CD4-positive, CD25-positive, alpha-beta regulatory T cell (primary cell): ENCODE measurements at regions not wholly inside any gene's neighbourhood (a gene's known extent, or its start where the extent isn't known, plus 50 kb on each side); places are given as distances from the start of the nearest gene placed in this dataset.

Experiments used
- ATAC-seq, 2 donors: fragments of 150-1000 bp; cut with Tn5 transposase; one replicate each; pipeline ENCODE4 v1.10.0; 2021; ENCODE audit warnings: low read depth in 2 of 2, moderate number of reproducible peaks in 2 of 2, moderate library complexity in 1 of 2
- DNase-seq, 3 donors: peaks; one replicate each; pipeline versions ENCODE4 v3.0.0 to v3.0.0-alpha.2; 2012 to 2022; ENCODE audit warnings: mixed read lengths in 1 of 3
- H3K27ac ChIP-seq: one replicate; pipeline ENCODE4 v1.7.0; 2013; ENCODE audit warnings: mild to moderate bottlenecking, low read length; ENCODE audit not compliant: insufficient read depth, poor library complexity, severe bottlenecking
- H3K27me3 ChIP-seq: one replicate; pipeline ENCODE4 v1.7.0; 2013; ENCODE audit warnings: low read length; ENCODE audit not compliant: control insufficient read depth, insufficient read depth
- H3K36me3 ChIP-seq: one replicate; pipeline ENCODE4 v1.7.0; 2013; ENCODE audit warnings: mild to moderate bottlenecking, low read length, moderate library complexity; ENCODE audit not compliant: control insufficient read depth, insufficient read depth
- H3K4me1 ChIP-seq: 2 replicates; pipeline ENCODE4 v1.7.0; 2013; ENCODE audit warnings: mild to moderate bottlenecking, low read length; ENCODE audit not compliant: insufficient read depth, control insufficient read depth, poor library complexity, severe bottlenecking
- H3K4me3 ChIP-seq: one replicate; pipeline ENCODE4 v1.7.0; 2013; ENCODE audit warnings: low read depth, mild to moderate bottlenecking, low read length, moderate library complexity
- H3K9me3 ChIP-seq, 2 experiments: 1 replicate in 1 of 2; 2 replicates in 1 of 2; pipeline ENCODE4 v1.7.0; 2013; ENCODE audit warnings: low read length in 2 of 2, mild to moderate bottlenecking in 1 of 2, moderate library complexity in 1 of 2; ENCODE audit not compliant: control insufficient read depth in 2 of 2
- H3K27ac Mint-ChIP-seq, 3 donors: one replicate each; pipeline ENCODE4 v1.8.0; 2020 to 2022; ENCODE audit warnings: mild to moderate bottlenecking in 3 of 3, mixed read lengths in 3 of 3, moderate library complexity in 2 of 3
- H3K27me3 Mint-ChIP-seq: one replicate; pipeline ENCODE4 v1.8.0; 2022; ENCODE audit warnings: mild to moderate bottlenecking, mixed read lengths
- H3K36me3 Mint-ChIP-seq: one replicate; pipeline ENCODE4 v1.8.0; 2020; ENCODE audit warnings: mixed read lengths
- H3K4me1 Mint-ChIP-seq, 4 donors: one replicate each; pipeline ENCODE4 v1.8.0; 2020 to 2022; ENCODE audit warnings: mixed read lengths in 4 of 4, mild to moderate bottlenecking in 1 of 4
- H3K4me3 Mint-ChIP-seq, 4 donors: one replicate each; pipeline ENCODE4 v1.8.0; 2020 to 2022; ENCODE audit warnings: mild to moderate bottlenecking in 4 of 4, mixed read lengths in 4 of 4, moderate library complexity in 3 of 4
- H3K9me3 Mint-ChIP-seq, 7 donors: one replicate each; pipeline ENCODE4 v1.8.0; 2020 to 2022; ENCODE audit warnings: mixed read lengths in 7 of 7, mild to moderate bottlenecking in 3 of 7, moderate library complexity in 2 of 7

- no peak overlapping the region for H3K27ac ChIP-seq
- Mint-ChIP-seq H3K9me3 (peaks cover 0 to 2% (median 0%) of the 10 kb centered on the region in 7 donors), H3K27me3 (peaks cover 6% of the 10 kb centered on the region), H3K36me3 (peaks cover 6% of the 10 kb centered on the region), H3K4me1 (peaks cover 0 to 10% (median 1%) of the 10 kb centered on the region in 4 donors), H3K4me3 (no peak overlapping the region), H3K27ac (no peak overlapping the region)
- no peak overlapping the region for H3K4me3 ChIP-seq
- DNase-seq (no peak), ATAC-seq (no peak)
- H3K9me3 ChIP-seq = no peaks in the 10 kb centered on the region
- no peaks in the 10 kb centered on the region for H3K27me3 ChIP-seq
- peaks cover 3% of the 10 kb centered on the region for H3K4me1 ChIP-seq
- no peaks in the 10 kb centered on the region for H3K36me3 ChIP-seq
Observed at GRCh38 chr14:98867146-98867545, 404.9 kb downstream of the BCL11B start.

GRCh38 chr14:98867726-98868125 is 404.3 kb downstream of the BCL11B start:
- H3K4me3 Mint-ChIP-seq = no peak overlapping the region
- Histone ChIP-seq H3K27ac (no peak overlapping the region), H3K9me3 (no peaks in the 10 kb centered on the region), H3K4me3 (no peak overlapping the region), H3K4me1 (peaks cover 3% of the 10 kb centered on the region), H3K27me3 (no peaks in the 10 kb centered on the region), H3K36me3 (no peaks in the 10 kb centered on the region)
- ATAC-seq (no peak), DNase-seq (no peak)
- peaks cover 0 to 2% (median 0%) of the 10 kb centered on the region in 7 donors for H3K9me3 Mint-ChIP-seq
- H3K27ac Mint-ChIP-seq = no peak overlapping the region
- peaks cover 0 to 10% (median under 1%) of the 10 kb centered on the region in 4 donors for H3K4me1 Mint-ChIP-seq
- peaks cover 6% of the 10 kb centered on the region for H3K36me3 Mint-ChIP-seq
- H3K27me3 Mint-ChIP-seq = peaks cover 6% of the 10 kb centered on the region

DNA sequence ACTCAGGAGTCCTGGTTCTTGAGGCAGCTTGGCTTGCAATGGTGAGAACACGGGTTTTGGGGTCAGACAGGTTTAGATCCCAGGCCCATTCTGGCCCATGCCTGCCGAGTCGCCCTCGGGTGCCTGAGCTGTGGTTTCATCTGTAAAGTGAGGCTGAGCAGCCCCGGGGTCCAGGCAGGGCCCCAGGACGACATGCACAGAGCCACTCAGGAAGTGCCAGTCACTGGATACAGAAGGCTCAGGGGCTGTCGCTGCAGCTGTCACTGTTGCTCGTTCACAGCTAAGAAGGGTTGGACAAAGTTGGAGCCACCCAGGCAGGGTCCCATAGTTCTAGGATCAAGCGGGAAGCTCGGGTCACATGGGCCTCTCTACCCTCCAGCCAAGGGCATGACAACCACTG is 403.1 kb downstream of the BCL11B start:
- ATAC-seq (no peak), DNase-seq (no peak)
- H3K36me3 Mint-ChIP-seq = peaks cover 11% of the 10 kb centered on the region
- peaks cover 0 to 2% (median 0%) of the 10 kb centered on the region in 7 donors for H3K9me3 Mint-ChIP-seq
- H3K4me3 Mint-ChIP-seq = no peak overlapping the region
- peaks cover 0 to 10% (median under 1%) of the 10 kb centered on the region in 4 donors for H3K4me1 Mint-ChIP-seq
- no peak overlapping the region for H3K27ac Mint-ChIP-seq
- Histone ChIP-seq H3K4me3 (no peak overlapping the region), H3K9me3 (no peaks in the 10 kb centered on the region), H3K4me1 (peaks cover 3% of the 10 kb centered on the region), H3K36me3 (no peaks in the 10 kb centered on the region), H3K27ac (no peak overlapping the region), H3K27me3 (no peaks in the 10 kb centered on the region)
- H3K27me3 Mint-ChIP-seq = peaks cover 4% of the 10 kb centered on the region

GRCh38 chr14:98871796-98872195 is 400.2 kb downstream of the BCL11B start:
- Mint-ChIP-seq H3K9me3 (peaks cover 0 to 5% (median 0%) of the 10 kb centered on the region in 7 donors), H3K36me3 (peaks cover 11% of the 10 kb centered on the region), H3K27me3 (no peaks in the 10 kb centered on the region), H3K4me3 (no peak overlapping the region), H3K4me1 (peaks cover 0 to 10% (median under 1%) of the 10 kb centered on the region in 4 donors), H3K27ac (no peak overlapping the region)
- H3K36me3 ChIP-seq = no peaks in the 10 kb centered on the region
- H3K9me3 ChIP-seq = no peaks in the 10 kb centered on the region
- ATAC-seq (no peak), DNase-seq (no peak)
- no peak overlapping the region for H3K4me3 ChIP-seq
- peaks cover 3% of the 10 kb centered on the region for H3K4me1 ChIP-seq
- H3K27me3 ChIP-seq = no peaks in the 10 kb centered on the region
- H3K27ac ChIP-seq = no peak overlapping the region

DNA sequence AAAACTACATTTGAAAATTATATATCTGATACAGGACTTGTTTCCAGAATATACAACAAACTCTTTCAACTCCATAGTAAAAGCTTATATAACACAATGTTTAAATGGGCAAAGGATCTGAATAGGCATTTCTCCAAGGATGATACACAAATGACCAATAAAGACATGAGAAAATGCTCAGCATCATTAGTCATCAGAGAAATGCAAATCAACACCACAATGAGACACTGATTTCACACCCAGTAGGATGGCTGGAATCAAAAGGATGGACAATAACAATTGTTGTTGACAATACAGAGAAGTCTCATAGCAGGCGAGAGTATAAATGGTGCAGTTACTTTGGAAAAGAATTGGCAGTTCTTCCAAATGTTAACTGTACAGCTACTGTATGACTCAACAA is 394.9 kb downstream of the BCL11B start:
- no peaks in the 10 kb centered on the region for H3K27me3 ChIP-seq
- no peak overlapping the region for H3K27ac ChIP-seq
- Mint-ChIP-seq H3K4me3 (no peak overlapping the region), H3K36me3 (peaks cover 14% of the 10 kb centered on the region), H3K4me1 (peaks cover 0 to 4% (median 0%) of the 10 kb centered on the region in 4 donors), H3K27me3 (peaks cover 5% of the 10 kb centered on the region), H3K9me3 (peaks cover 0 to 21% (median 7%) of the 10 kb centered on the region in 7 donors), H3K27ac (no peak overlapping the region)
- no peak for ATAC-seq
- no peaks in the 10 kb centered on the region for H3K9me3 ChIP-seq
- no peaks in the 10 kb centered on the region for H3K36me3 ChIP-seq
- H3K4me1 ChIP-seq = no peaks in the 10 kb centered on the region
- no peak overlapping the region for H3K4me3 ChIP-seq
- DNase-seq = no peak

DNA sequence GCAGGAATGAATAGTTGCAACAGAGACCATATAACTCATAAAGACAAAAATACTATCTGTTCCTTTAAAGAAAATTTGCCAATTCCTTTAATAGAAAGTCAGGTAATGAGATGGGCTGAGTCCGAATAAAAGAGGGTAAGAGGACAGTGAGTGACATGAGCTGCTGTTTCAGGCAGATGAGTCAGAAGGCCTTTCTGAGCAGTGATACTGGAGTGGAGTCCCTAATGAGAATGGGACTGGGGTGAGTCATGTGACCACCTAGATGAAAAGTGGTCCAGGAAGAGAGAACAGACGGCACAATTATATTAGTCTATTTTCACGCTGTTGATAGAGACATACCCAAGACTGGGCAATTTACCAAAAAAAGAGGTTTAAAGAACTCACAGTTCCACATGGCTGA is 393.7 kb downstream of the BCL11B start:
- Histone ChIP-seq H3K4me1 (no peaks in the 10 kb centered on the region), H3K27me3 (no peaks in the 10 kb centered on the region), H3K27ac (no peak overlapping the region), H3K9me3 (no peaks in the 10 kb centered on the region), H3K36me3 (no peaks in the 10 kb centered on the region), H3K4me3 (no peak overlapping the region)
- H3K4me3 Mint-ChIP-seq = no peak overlapping the region
- H3K27me3 Mint-ChIP-seq = peaks cover 5% of the 10 kb centered on the region
- H3K9me3 Mint-ChIP-seq = peaks cover 0 to 21% (median 7%) of the 10 kb centered on the region in 7 donors
- no peak overlapping the region for H3K27ac Mint-ChIP-seq
- H3K4me1 Mint-ChIP-seq = peaks cover 0 to 4% (median 0%) of the 10 kb centered on the region in 4 donors
- ATAC-seq (no peak), DNase-seq (no peak)
- H3K36me3 Mint-ChIP-seq = peaks cover 11% of the 10 kb centered on the region

- Histone ChIP-seq H3K27me3 (no peaks in the 10 kb centered on the region), H3K36me3 (no peaks in the 10 kb centered on the region)
Observed at GRCh38 chr14:98886982-98887381, 385.0 kb downstream of the BCL11B start.

DNA sequence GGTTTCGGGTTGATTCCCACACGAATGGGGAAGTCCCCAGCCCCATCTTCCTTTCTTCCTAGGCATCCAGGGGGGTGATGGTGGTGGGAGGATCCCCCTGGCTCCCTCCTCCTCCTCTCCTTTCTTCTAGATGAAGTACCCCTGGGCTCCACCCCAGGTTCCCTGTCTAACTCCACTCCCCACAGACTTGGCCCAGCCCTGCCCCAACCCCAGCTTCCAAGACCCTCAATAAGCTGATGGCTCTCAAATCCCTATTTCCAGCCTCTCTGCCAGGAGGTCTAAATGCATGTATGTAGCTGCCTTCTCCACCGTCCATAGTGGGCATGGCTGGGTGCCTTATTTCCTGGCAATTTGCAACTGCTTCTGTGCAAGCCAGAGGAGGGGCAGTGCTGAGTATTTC is 383.7 kb downstream of the BCL11B start:
- DNase-seq (no peak), ATAC-seq (no peak)
- Histone ChIP-seq H3K4me1 (no peaks in the 10 kb centered on the region), H3K36me3 (no peaks in the 10 kb centered on the region), H3K9me3 (no peaks in the 10 kb centered on the region), H3K27me3 (no peaks in the 10 kb centered on the region), H3K4me3 (no peak overlapping the region), H3K27ac (no peak overlapping the region)
- Mint-ChIP-seq H3K9me3 (peaks cover 0 to 5% (median 1%) of the 10 kb centered on the region in 7 donors), H3K27ac (peak overlapping the region in 1 of 3 donors; percentile 25), H3K27me3 (peaks cover 7% of the 10 kb centered on the region), H3K36me3 (peaks cover 3% of the 10 kb centered on the region), H3K4me3 (no peak overlapping the region), H3K4me1 (peaks cover 0 to 10% (median 4%) of the 10 kb centered on the region in 4 donors)

More at GRCh38 chr14:98886982-98887381, 385.0 kb downstream of the BCL11B start:
- Mint-ChIP-seq H3K4me3 (no peak overlapping the region), H3K27ac (no peak overlapping the region), H3K27me3 (peaks cover 7% of the 10 kb centered on the region), H3K36me3 (peaks cover 3% of the 10 kb centered on the region), H3K4me1 (peaks cover 0 to 10% (median 4%) of the 10 kb centered on the region in 4 donors), H3K9me3 (peaks cover 0 to 5% (median 1%) of the 10 kb centered on the region in 7 donors)
- H3K27ac ChIP-seq = no peak overlapping the region
- no peak for ATAC-seq
- H3K4me3 ChIP-seq = no peak overlapping the region
- DNase-seq = no peak
- no peaks in the 10 kb centered on the region for H3K9me3 ChIP-seq
- no peaks in the 10 kb centered on the region for H3K4me1 ChIP-seq
